HepG2 (cell line): ENCODE measurements at regions not wholly inside any gene's neighbourhood (a gene's known extent, or its start where the extent isn't known, plus 50 kb on each side); places are given as distances from the start of the nearest gene placed in this dataset.

Source experiments
- ATAC-seq: fragments of 200-7000 bp; cut with Tn5 transposase; 3 replicates; pipeline ENCODE4 v1.9.1; 2020; ENCODE audit warnings: mild to moderate bottlenecking, moderate library complexity
- BruUV-seq: library from RNA; stranded (reverse); fragments of 400-500 nt; replicated peaks from 2 replicates; lab custom pipeline; 2021; lab: Mats Ljungman, UMichigan
- CTCF ChIA-PET: fragments of 300-600 bp; formaldehyde crosslinking; extraction: SDS; loops from one replicate; lab custom pipeline; 2021; ENCODE audit warnings: low total read pairs, inconsistent platforms, low intra/inter-chr PET ratio; lab: Yijun Ruan, JAX
- POLR2A ChIA-PET: fragments of 350-600 bp; sonication (Branson Sonifier 250); formaldehyde crosslinking; loops from one replicate; lab custom pipeline; 2020; ENCODE audit warnings: antibody characterized with exemption, inconsistent platforms; lab: Yijun Ruan, JAX
- DNase-seq: peaks from one replicate; pipeline ENCODE4 v3.0.0-alpha.2; 2015; ENCODE audit warnings: low spot score
- FAIRE-seq: peaks from 3 replicates; lab custom pipeline; 2011; peaks lifted over from hg19 to GRCh38; lab: Jason Lieb, UNC
- H2AFZ ChIP-seq: one replicate; pipeline ENCODE4 v1.6.1; 2011; ENCODE audit warnings: low read length, inconsistent platforms
- H3K27ac ChIP-seq: fragments of 300-600 bp; 3 replicates; pipeline ENCODE4 v1.8.0; 2011; ENCODE audit warnings: mixed run types, mild to moderate bottlenecking, mixed read lengths, low read length, inconsistent platforms; ENCODE audit not compliant: insufficient read depth; ENCODE audit errors: extremely low read length
- H3K27me3 ChIP-seq, 2 experiments: fragments of 200-600 bp in 1 of 2; 2 replicates in 1 of 2; 3 replicates in 1 of 2; pipeline versions ENCODE4 v1.6.0 to v1.8.0; 2011; ENCODE audit warnings: low read length in 2 of 2, mild to moderate bottlenecking in 2 of 2, moderate library complexity in 2 of 2, inconsistent platforms in 1 of 2; ENCODE audit not compliant: insufficient read depth in 2 of 2, control insufficient read depth in 1 of 2
- H3K36me3 ChIP-seq, 2 experiments: fragments of 200-600 bp in 1 of 2; replicated peaks in 1 of 2; 2 replicates in 1 of 2; 3 replicates in 1 of 2; pipeline versions ENCODE4 v1.5.1 to v1.8.0; 2011; ENCODE audit warnings: low read length in 2 of 2, inconsistent platforms in 1 of 2; ENCODE audit not compliant: insufficient read depth in 2 of 2, control insufficient read depth in 1 of 2
- H3K4me1 ChIP-seq: 2 replicates; pipeline ENCODE4 v1.5.1; 2012; ENCODE audit warnings: low read length, inconsistent platforms; ENCODE audit not compliant: insufficient read depth
- H3K4me2 ChIP-seq: 2 replicates; pipeline ENCODE4 v1.6.0; 2011; ENCODE audit warnings: low read depth, low read length, inconsistent platforms
- H3K4me3 ChIP-seq, 3 experiments: fragments of 200-600 bp in 1 of 3; sonication (generic), shearing (Covaris generic) in 1 of 3; replicated peaks in 1 of 3; 2 replicates each; pipeline ENCODE4 v1.5.1; 2011 to 2016; ENCODE audit warnings: low read length in 3 of 3, inconsistent platforms in 2 of 3, low read depth in 2 of 3, mild to moderate bottlenecking in 2 of 3, control low read depth in 1 of 3, mixed read lengths in 1 of 3; ENCODE audit not compliant: insufficient read depth in 1 of 3
- H3K79me2 ChIP-seq: one replicate; pipeline ENCODE4 v1.6.1; 2011; ENCODE audit warnings: low read length, inconsistent platforms; ENCODE audit not compliant: insufficient read depth
- H3K9ac ChIP-seq: 2 replicates; pipeline ENCODE4 v1.6.0; 2011; ENCODE audit warnings: mild to moderate bottlenecking, low read depth, low read length, inconsistent platforms; ENCODE audit not compliant: insufficient read depth
- H3K9me3 ChIP-seq: 2 replicates; pipeline ENCODE4 v1.5.1; 2012; ENCODE audit warnings: mild to moderate bottlenecking, low read length
- H4K20me1 ChIP-seq: 2 replicates; pipeline ENCODE4 v1.6.0; 2011; ENCODE audit warnings: inconsistent platforms, mild to moderate bottlenecking, low read length, moderate library complexity; ENCODE audit not compliant: insufficient read depth
- AGO1 ChIP-seq: fragments of 200-400 bp; formaldehyde crosslinking; IDR thresholded peaks from 2 replicates; pipeline ENCODE4 v1.6.1; 2017; ENCODE audit warnings: mild to moderate bottlenecking, low read depth, low read length, moderate library complexity; ENCODE audit not compliant: poor library complexity, severe bottlenecking
- CREB1 ChIP-seq, 2 experiments: fragments of 450-650 bp in 1 of 2; IDR thresholded peaks; 2 replicates each; pipeline ENCODE4 v1.6.1; 2016 to 2017; ENCODE audit warnings: control low read depth in 1 of 2, mild to moderate bottlenecking in 1 of 2, missing compliant biosample characterization in 1 of 2, missing genetic modification characterization in 1 of 2
- FOXA1 ChIP-seq, 2 experiments: fragments of 450-650 bp in 1 of 2; sonication (generic) in 1 of 2; formaldehyde crosslinking in 1 of 2; IDR thresholded peaks; 2 replicates each; pipeline versions ENCODE4 v1.4.0 to v1.6.1; 2016 to 2020; ENCODE audit warnings: missing genetic modification reagents in 1 of 2
- NFYB ChIP-seq: sonication (generic); formaldehyde crosslinking; IDR thresholded peaks from 2 replicates; pipeline ENCODE4 v1.4.0; 2020; ENCODE audit warnings: missing genetic modification reagents
- PRMT3 ChIP-seq: sonication (generic); formaldehyde crosslinking; IDR thresholded peaks from 2 replicates; pipeline ENCODE4 v1.8.1; 2022; ENCODE audit warnings: low read depth, mild to moderate bottlenecking, moderate library complexity, missing genetic modification reagents, borderline replicate concordance
- WGBS: methylation state at CpG from one replicate; pipeline ENCODE4 v1.1.6; 2017; ENCODE audit warnings: low lambda C conversion rate; 5-methylcytosine and 5-hydroxymethylcytosine counted together
- in situ Hi-C: cut with HindIII; loops from 2 replicates; pipeline ENCODE4 v1.10.0; 2017; ENCODE audit warnings: low pct_unique_long_range_greater_than_20kb; ENCODE audit not compliant: extremely low pct_ligation_motif_present
- intact Hi-C: fragments of 100-400 bp; cut with micrococcal nuclease; formaldehyde crosslinking; loops from one replicate; pipeline ENCODE4 v1.10.0; 2022; ENCODE audit not compliant: unreplicated experiment
- TF ChIP-seq, protein P1 (sequence below): IDR thresholded peaks from 2 replicates; pipeline ENCODE4 v1.6.1; 2016; ENCODE audit warnings: missing biosample characterization, missing genetic modification reagents, low read depth

DNA sequence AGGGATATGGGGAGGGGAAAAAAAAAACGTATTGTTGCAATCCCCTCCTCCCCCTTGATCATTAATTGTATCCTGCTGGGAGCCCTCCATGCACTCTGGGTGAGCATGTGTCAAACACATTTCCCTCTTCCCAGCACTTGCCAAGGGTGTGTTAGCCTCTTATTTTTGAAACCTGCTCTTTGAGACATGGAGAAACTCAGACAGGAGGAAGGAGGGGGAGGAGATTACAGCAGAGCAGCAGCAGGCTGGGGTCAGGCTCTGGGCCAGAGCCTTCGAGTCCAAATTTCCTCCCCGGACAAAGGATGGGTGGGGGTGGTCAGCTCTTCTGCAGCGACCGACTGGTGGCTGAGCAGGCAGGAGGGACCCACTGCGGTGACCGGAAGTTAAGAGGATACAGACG, 64.7 kb downstream of the SOX9 start (continued):
- no peak for TF ChIP-seq NFYB
- TF ChIP-seq, all 625 proteins: peak for 0

DNA sequence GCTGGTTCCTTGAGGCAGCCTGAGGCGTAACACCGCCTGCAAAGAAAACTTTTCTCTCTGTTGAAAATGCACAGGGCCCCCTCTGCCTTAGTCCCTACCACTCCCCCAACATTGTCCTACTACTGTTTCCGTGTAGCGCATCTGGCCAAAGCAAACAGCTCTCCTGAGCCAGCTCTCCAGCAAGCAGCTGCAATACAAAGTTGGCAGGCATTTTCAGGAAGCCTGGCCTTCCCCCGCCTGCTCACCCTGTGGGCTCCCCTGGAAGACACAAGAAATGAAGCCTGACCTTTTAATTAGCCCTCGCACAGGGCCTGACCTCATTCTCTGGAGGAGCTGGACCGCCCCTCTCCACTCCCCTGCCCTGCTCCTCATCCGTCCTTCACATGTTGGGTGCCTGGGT, 66.7 kb downstream of the SOX9 start:
- POLR2A ChIA-PET = no interaction called here
- DNase-seq = no peak
- Histone ChIP-seq H3K4me1 (peaks cover 10% of the 10 kb centered on the region), H3K79me2 (no peaks in the 10 kb centered on the region), H4K20me1 (no peaks in the 10 kb centered on the region), H3K27ac (no peak overlapping the region), H3K36me3 (no peaks in the 10 kb centered on the region), H2AFZ (no peak overlapping the region), H3K9me3 (no peaks in the 10 kb centered on the region), H3K4me2 (no peak overlapping the region)
- 39% methylated on average over 8 of the region's 8 CpGs for WGBS
- intact Hi-C loops = loop anchor here (10.0 kb wide), 1 partner anchor 117 kb away; no protein-coding TSS in a partner anchor
- BruUV-seq = no TSS peak
- ATAC-seq = no peak
- CTCF ChIA-PET = no interaction called here
- FAIRE-seq = no peak
- TF ChIP-seq AGO1 = no peak
- TF ChIP-seq, all 625 proteins: peak for 0
- in situ Hi-C loops = no loop called here
- Histone ChIP-seq H3K4me3 (no peak overlapping the region), H3K9ac (no peak overlapping the region), H3K27me3 (peaks cover 0 to 17% of the 10 kb centered on the region in 2 experiments; a peak in 4 of 5 replicates)

DNA sequence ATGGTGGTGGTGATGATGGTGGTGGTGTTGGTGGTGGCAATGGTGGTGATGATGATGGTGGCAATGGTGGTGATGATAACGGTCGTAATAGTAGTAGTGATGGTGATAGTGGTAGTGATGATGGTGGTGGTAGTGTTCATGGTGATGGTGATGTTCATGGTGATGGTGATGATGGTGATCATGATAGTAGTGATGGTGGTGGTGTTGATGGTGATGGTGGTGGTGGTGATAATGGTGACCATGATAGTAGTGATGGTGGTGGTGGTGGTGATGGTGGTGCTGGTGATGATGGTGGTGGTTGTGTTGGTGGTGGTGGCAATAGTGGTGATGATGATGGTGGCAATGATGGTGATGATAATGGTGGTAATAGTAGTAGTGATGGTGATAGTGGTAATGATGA, 68.0 kb downstream of the SOX9 start:
- BruUV-seq = no TSS peak
- FAIRE-seq = no peak
- H3K4me3 ChIP-seq = no peak overlapping the region
- H3K79me2 ChIP-seq = no peaks in the 10 kb centered on the region
- no peak overlapping the region for H2AFZ ChIP-seq
- no peak for ATAC-seq
- peaks cover 0 to 22% of the 10 kb centered on the region in 2 experiments; a peak in 4 of 5 replicates for H3K27me3 ChIP-seq
- H3K4me1 ChIP-seq = no peaks in the 10 kb centered on the region
- no peaks in the 10 kb centered on the region for H3K9me3 ChIP-seq
- no peaks in the 10 kb centered on the region for H4K20me1 ChIP-seq
- CTCF ChIA-PET = no interaction called here
- TF ChIP-seq PRMT3 (CRISPR knock-in tag) (no peak), CREB1 (IDR thresholded peaks at IDR 0.05) (peak; percentile 81), CREB1 (CRISPR knock-in tag; IDR thresholded peaks at IDR 0.05) (no peak), FOXA1 (IDR thresholded peaks at IDR 0.05) (peak; percentile 3; the same call in 1 of the 2 replicates), FOXA1 (CRISPR knock-in tag; IDR thresholded peaks at IDR 0.05) (no peak)
- TF ChIP-seq, protein P1, sequence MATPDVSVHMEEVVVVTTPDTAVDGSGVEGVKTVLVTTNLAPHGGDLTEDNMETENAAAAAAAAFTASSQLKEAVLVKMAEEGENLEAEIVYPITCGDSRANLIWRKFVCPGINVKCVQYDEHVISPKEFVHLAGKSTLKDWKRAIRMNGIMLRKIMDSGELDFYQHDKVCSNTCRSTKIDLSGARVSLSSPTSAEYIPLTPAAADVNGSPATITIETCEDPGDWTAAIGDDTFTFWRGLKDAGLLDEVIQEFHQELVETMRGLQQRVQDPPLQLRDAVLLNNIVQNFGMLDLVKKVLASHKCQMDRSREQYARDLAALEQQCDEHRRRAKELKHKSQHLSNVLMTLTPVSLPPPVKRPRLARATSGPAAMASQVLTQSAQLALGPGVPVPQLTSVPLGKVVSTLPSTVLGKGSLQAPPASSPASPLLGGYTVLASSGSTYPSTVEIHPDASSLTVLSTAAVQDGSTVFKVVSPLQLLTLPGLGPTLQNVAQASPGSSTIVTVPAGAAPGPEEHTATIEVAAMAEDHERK = no peak
- POLR2A ChIA-PET = no interaction called here
- WGBS = 88% methylated on average over 2 of the region's 2 CpGs
- H3K27ac ChIP-seq = no peak overlapping the region
- H3K9ac ChIP-seq = no peak overlapping the region
- H3K4me2 ChIP-seq = no peak overlapping the region
- DNase-seq = no peak
- intact Hi-C loops (loop anchor here (10.0 kb wide), 1 partner anchor 116 kb away; no protein-coding TSS in a partner anchor), in situ Hi-C loops (no loop called here)
- no peaks in the 10 kb centered on the region for H3K36me3 ChIP-seq
